Stimulated activated CD4-positive, alpha-beta T cell treated with anti-CD3 and anti-CD28 coated beads, Interleukin-1b, Interleukin-23, amount 100 ng/mL, for 24 hours (primary cell): ENCODE measurements at regions not wholly inside any gene's neighbourhood (a gene's known extent, or its start where the extent isn't known, plus 50 kb on each side); places are given as distances from the start of the nearest gene placed in this dataset.
"Not testable (repeated sequence)": the region's sequence is repeated elsewhere in the genome, so short reads cannot be mapped to it uniquely, and the experiment has no call there.

Experiments
- DNase-seq, 4 experiments: peaks; one replicate each; pipeline ENCODE4 v3.0.0-alpha.2; 2020; ENCODE audit warnings: low read depth in 4 of 4, low spot score in 1 of 4

GRCh38 chr4:117014236-117014635 is 71.1 kb downstream of the TRAM1L1 start:
- no peak for DNase-seq

- no peak for DNase-seq
Measured at GRCh38 chr4:117010671-117011070, 74.7 kb downstream of the TRAM1L1 start.

GRCh38 chr4:117001077-117001476 is 84.3 kb downstream of the TRAM1L1 start:
- no peak for DNase-seq

GRCh38 chr4:116982656-116983055 is 102.7 kb downstream of the TRAM1L1 start:
- no peak for DNase-seq

- DNase-seq, result not testable (repeated sequence)
Measured at GRCh38 chr4:116980436-116980835, 104.9 kb downstream of the TRAM1L1 start.

- DNase-seq, result no peak
Measured at GRCh38 chr4:116959045-116959444, 126.3 kb downstream of the TRAM1L1 start.

GRCh38 chr4:116953947-116954346 is 131.4 kb downstream of the TRAM1L1 start:
- no peak for DNase-seq

- no peak for DNase-seq
Measured at GRCh38 chr4:116952530-116953136, 132.7 kb downstream of the TRAM1L1 start.

- no peak for DNase-seq
Measured at GRCh38 chr4:116949856-116950255, 135.5 kb downstream of the TRAM1L1 start.

- DNase-seq, result no peak
Measured at GRCh38 chr4:116942315-116942714, 143.1 kb downstream of the TRAM1L1 start.

GRCh38 chr4:116930329-116930728 is 155.0 kb downstream of the TRAM1L1 start:
- no peak for DNase-seq

GRCh38 chr4:116926631-116927295 is 158.6 kb downstream of the TRAM1L1 start:
- no peak for DNase-seq

- no peak for DNase-seq
Measured at GRCh38 chr4:116925900-116926457, 159.4 kb downstream of the TRAM1L1 start.

GRCh38 chr4:116923389-116923788 is 162.0 kb downstream of the TRAM1L1 start:
- DNase-seq, result no peak

- no peak for DNase-seq
Measured at GRCh38 chr4:116913451-116913850, 171.9 kb downstream of the TRAM1L1 start.

GRCh38 chr4:116906758-116907157 is 178.6 kb downstream of the TRAM1L1 start:
- no peak for DNase-seq

GRCh38 chr4:116899561-116899960 is 185.8 kb downstream of the TRAM1L1 start:
- no peak for DNase-seq

- DNase-seq, result no peak
Measured at GRCh38 chr4:116885579-116885978, 199.8 kb downstream of the TRAM1L1 start.

- DNase-seq, result no peak
Measured at GRCh38 chr4:116882503-116882902, 202.9 kb downstream of the TRAM1L1 start.

GRCh38 chr4:116881077-116881476 is 204.3 kb downstream of the TRAM1L1 start:
- DNase-seq, result no peak

- no peak for DNase-seq
Measured at GRCh38 chr4:116880625-116881024, 204.8 kb downstream of the TRAM1L1 start.

GRCh38 chr4:116878280-116878679 is 207.1 kb downstream of the TRAM1L1 start:
- DNase-seq, result no peak

- DNase-seq, result no peak
Measured at GRCh38 chr4:116877069-116877468, 208.3 kb downstream of the TRAM1L1 start.
